DMS153 treated with DMSO at 0.1 percent for 48 hours (cell line): ENCODE measurements at regions not wholly inside any gene's neighbourhood (a gene's known extent, or its start where the extent isn't known, plus 50 kb on each side); places are given as distances from the start of the nearest gene placed in this dataset.
A peak's percentile ranks its signal among the peaks of the same experiment; 100 is the strongest.
"Not testable (repeated sequence)": the region's sequence is repeated elsewhere in the genome, so short reads cannot be mapped to it uniquely, and the experiment has no call there.

ENCODE experiments used
- DNase-seq: peaks from one replicate; lab custom pipeline; 2025; ENCODE audit not compliant: unreplicated experiment; lab: John Stamatoyannopoulos, UW

GRCh38 chr7:8314566-8314965 lies 52.6 kb upstream of the ICA1 start:
- DNase-seq = no peak

DNA sequence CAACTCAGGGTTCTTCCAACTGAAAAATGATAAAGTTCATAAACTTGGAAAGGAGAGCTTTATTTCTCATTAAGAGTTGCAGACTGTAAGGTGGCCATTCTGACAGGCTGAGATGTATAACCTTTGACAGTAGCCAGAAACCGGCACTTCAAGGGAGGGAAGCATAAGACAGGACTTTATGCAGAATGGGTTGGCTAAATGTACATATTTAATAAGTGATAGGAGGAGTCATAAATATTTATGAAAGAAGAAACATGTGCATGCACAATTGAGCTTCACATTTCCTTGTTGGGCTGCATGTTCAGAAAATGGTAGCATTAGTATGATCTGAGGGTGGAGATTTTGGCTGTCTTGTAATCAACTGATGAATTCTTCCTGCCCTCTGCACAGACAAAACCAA lies 57.1 kb upstream of the ICA1 start:
- no peak for DNase-seq

- no peak for DNase-seq
Observed at GRCh38 chr7:8320174-8320573, 58.2 kb upstream of the ICA1 start.

DNA sequence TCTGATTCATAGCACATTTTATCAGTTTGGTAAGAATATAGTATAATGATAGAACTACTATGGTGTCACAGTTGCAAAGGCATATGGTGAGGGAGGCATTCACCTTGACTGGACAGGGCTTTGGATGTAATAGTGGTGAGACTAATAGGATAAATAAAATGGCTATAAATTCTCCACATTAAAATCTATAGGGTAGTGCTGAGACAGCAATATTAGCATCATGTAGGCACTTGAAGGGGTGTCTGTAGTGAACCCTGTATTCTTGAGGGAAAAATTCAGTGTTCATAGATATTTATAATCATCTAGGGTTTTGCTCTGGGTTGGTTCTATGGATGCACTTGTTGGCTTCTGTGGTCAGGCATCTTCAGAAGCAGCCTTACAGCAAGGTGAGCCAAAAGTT lies 59.3 kb upstream of the ICA1 start:
- DNase-seq = no peak

GRCh38 chr7:8322667-8323066 lies 60.7 kb upstream of the ICA1 start:
- no peak for DNase-seq

DNA sequence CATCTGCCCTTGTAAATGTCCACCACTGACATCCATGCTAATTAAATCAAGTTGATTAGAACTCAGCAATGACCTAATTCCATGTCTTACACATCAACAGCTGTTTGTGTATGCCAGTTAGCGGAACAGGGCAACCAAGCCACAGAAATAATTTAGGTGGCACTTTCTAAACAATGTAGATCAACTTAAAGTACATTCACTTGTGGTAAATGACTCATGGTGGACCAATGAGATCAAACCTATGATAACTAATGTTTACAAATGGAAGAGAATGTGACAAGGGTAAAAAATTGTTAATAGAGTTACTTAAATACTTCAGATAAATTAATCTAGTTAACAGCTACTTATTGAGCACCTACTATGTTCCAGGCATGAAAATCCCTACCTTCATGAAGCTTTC lies 63.1 kb upstream of the ICA1 start:
- no peak for DNase-seq

GRCh38 chr7:8327199-8327598 lies 65.2 kb upstream of the ICA1 start:
- DNase-seq = no peak

DNA sequence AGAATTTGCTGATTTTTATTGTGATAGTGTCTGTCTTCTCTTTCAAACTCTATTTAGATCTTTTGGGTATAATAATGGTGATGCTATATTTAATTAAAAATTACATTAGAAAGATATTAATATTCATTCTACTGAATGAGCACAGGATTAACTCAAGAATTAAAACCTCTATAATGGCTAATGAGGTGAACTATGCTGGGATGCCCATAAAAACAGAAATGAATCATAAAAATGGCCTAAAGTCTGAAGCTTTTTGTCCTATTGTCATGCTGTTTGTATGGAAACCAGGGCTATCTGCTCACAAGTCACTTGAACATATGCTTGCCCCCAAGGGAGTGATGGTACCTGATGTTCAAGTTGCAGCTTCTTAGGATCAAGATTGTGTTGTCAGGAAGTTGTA lies 76.2 kb upstream of the ICA1 start:
- DNase-seq = no peak

GRCh38 chr7:8343556-8343955 lies 81.6 kb upstream of the ICA1 start:
- DNase-seq = peak; percentile 89

DNA sequence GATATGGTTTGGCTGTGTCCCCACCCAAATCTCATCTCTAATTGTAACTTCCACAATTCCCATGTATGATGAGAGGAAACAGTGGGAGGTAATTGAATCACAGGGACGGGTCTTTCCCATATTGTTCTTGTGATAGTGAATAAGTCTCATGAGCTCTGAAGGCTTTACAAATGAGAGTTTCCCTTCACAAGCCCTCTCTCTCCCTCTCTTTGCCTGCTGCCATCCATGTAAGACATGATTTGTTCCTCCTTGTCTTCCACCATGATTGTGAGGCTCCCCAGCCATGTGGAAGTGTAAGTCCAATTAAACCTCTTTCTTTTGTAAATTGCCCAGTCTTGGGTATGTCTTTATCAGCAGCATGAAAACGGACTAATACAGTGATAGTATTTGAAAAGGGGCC lies 85.4 kb upstream of the ICA1 start:
- DNase-seq = not testable (repeated sequence)

- DNase-seq = not testable (repeated sequence)
Observed at GRCh38 chr7:8351654-8352053, 81.8 kb upstream of the NXPH1 start.

GRCh38 chr7:8353991-8354390 lies 79.4 kb upstream of the NXPH1 start:
- no peak for DNase-seq

DNA sequence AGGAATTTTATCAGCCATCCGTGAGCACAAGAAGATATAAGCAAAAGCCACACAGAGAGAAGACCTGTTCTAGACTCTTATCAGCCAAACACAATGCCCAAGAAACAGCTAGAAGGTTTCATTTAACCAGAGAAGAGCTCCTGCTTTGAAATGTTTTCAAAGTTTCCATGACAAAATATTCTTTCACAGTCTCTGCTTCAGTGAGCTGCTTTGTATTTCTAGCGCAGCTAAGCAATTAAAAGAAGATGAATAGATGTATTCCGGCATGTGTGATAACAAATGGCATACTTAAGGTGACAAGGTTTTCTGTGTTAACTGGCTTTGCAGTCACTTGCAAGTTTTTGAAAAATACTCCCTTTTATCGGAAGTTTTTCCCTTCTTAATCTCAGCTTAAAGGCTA lies 78.9 kb upstream of the NXPH1 start:
- DNase-seq = no peak

DNA sequence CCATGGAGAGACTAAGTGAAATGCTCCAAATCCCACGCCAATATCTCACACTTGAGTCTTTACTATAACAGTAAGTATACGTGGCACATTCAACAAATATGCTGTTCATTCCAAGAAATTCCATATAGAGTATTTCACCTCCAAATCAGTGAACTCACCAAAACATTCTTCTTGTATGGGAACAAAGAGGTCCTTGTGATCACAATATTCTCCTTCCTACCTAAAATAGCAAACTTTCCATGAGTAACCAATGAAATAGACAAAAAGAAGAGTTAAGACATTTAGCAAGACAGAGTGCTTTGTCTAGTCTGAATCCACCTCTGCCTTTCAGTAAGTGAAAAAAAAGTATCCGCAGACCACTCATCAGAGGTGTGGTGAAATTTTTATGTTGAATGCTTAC lies 77.3 kb upstream of the NXPH1 start:
- DNase-seq = no peak

DNA sequence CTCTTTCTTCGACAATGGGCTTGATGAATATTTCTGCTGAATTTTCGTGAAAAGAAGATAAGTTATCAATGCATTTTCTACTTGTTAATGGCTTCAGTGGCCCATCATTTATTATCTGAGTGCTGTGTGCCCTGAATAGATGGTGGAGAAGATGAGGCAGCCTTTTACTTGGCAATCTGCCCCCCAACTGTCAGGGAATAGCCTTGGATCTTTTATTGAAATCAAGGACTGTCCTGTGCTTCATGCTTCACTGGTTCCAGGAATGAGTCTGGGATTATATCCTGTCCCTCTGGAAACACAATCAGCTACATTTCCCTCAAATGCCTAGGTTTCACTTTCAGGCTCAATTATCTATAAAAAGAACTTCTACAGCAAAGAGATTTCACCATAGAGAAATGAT lies 75.9 kb upstream of the NXPH1 start:
- no peak for DNase-seq

DNA sequence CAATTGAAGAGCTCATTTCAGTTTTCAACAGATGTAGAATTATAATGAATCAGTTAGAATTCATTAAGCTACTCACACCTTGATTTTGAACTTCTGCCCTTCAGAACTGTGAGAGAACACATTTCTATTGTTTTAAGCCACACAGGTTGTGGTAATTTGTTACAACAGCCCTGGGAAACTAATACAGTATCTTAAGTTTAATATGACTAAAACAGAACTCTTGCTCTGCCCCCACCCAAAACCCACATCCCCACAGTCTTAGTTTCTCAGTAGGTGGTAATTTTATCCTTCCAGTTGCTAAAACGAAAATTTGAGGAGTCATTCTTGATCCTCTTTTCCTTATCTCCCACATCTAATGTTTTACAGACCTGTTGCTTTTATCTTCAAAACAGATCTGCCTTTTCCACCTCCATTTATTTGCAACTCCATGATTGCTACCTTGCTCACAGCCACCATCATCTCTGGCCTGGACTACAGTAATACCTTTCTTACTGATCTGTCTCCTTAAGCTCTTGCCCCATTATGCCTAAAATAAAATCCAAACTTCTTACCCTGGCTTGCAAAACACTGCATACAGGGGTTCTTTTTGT lies 72.8 kb upstream of the NXPH1 start:
- DNase-seq = no peak

DNA sequence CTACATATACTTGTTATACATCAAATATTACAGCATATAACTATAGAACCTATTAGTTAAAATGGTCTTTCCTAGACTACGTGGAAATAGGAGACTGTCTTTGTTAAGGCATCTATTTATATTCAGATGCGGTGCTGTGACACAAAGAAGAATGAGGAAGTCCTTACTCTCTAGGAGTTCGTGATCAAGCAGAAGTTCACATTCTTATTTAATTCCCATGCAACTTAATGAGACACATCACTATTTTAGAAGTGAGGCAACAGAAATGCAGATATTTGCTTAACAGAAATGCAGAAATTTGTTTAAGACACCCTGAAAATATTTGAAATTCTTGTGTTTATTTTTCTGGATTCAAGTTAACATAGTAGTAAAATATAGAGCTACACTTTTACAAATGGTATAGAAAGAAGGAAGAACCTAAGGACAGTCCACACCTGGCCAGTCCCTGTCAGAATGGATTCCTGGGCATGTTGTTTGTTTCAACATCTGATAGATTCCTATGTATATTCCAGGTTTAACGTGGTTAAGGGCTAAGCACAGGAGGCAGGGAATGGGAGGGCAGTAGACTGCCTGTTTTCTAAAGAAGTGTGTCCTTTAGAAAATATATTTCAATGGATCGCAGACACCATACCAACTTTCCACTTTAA lies 70.6 kb upstream of the NXPH1 start:
- no peak for DNase-seq

DNA sequence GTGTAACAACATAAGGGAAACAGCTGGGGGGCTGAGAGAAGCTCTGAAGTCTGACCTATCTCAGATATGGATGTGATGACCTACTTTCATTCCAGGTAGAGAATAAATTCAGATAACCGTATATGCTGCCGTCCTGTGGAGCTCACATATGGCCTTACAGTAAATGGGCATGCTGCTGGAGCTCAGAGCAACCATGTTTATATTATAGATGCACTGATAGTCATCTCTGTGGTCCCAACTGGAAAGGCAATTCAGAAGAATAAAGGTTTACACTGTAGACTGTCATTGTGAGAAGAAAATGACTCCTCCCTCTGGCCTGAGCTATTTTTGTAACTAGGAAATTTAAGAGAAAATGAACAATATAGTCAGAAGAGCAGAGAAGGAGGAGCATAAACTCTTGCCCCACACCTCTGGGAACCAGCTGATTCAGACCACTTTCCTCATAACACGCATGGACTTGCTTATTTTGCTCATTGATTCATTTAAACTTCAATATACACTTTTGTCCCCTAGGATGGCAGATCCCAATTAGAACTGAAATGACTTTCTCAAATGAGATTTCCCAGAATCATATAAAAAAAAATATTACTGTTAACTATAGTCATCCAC lies 69.9 kb upstream of the NXPH1 start:
- DNase-seq = no peak

- DNase-seq = peak; percentile 83
Observed at GRCh38 chr7:8365499-8366110, 67.8 kb upstream of the NXPH1 start.

DNA sequence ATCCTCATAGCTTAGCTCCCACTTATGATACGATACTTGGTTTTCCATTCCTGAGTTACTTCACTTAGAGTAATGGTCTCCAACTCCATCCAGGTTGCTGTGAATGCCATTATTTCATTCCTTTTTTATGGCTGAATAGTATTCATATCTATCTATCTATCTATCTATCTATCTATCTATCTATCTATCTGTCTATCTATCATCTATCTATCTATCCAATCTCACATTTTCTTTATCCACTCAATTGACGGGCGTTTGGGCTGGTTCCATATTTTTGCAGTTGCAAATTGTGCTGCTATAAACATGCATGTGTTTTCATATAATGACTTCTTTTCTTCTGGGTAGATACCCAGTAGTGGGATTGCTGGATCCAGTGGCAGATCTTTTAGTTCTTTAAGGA lies 65.4 kb upstream of the NXPH1 start:
- not testable (repeated sequence) for DNase-seq

DNA sequence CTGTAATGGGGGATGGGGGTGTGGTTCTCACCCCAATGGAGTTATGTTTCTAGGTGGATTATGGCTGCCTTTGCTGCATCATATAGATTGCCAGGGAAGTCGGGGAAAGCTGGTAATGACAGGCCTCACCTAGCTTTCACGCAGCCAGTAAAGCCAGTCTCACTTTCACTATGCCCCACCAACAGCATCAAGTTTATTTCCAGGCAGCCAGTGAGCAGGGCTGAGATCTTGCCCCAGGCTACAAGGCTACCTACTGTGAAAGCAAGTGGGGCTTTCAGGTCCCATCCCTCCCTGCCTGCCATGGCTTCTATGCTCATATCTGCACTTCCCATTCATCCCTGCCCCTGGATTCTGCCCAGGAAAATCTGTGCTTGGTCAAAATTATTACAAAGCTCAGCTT lies 61.7 kb upstream of the NXPH1 start:
- no peak for DNase-seq

DNA sequence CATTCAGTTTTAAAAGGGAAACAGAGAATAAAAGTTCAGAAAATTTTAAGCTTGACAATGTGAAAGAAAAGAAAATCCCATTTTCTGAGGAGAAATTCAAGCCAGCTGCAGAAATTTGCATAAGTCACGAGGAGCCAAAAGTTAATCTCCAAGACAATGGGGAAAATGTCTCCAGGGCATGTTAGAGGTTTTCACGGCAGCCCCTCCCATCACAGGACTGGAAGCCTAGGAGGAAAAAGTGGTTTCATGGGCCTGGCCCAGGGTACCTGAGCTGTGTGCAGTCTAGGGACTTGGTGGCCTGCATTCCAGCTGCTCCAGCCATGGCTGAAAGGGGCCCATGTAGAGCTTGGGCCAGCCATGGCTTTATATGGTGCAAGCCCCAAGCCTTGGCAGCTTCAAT lies 59.6 kb upstream of the NXPH1 start:
- no peak for DNase-seq
